ENCODE measurements at regions not wholly inside any gene's neighbourhood (a gene's known extent, or its start where the extent isn't known, plus 50 kb on each side); places are given as distances from the start of the nearest gene placed in this dataset.
"Not testable (repeated sequence)": the region's sequence is repeated elsewhere in the genome, so short reads cannot be mapped to it uniquely, and the experiment has no call there.

DNA sequence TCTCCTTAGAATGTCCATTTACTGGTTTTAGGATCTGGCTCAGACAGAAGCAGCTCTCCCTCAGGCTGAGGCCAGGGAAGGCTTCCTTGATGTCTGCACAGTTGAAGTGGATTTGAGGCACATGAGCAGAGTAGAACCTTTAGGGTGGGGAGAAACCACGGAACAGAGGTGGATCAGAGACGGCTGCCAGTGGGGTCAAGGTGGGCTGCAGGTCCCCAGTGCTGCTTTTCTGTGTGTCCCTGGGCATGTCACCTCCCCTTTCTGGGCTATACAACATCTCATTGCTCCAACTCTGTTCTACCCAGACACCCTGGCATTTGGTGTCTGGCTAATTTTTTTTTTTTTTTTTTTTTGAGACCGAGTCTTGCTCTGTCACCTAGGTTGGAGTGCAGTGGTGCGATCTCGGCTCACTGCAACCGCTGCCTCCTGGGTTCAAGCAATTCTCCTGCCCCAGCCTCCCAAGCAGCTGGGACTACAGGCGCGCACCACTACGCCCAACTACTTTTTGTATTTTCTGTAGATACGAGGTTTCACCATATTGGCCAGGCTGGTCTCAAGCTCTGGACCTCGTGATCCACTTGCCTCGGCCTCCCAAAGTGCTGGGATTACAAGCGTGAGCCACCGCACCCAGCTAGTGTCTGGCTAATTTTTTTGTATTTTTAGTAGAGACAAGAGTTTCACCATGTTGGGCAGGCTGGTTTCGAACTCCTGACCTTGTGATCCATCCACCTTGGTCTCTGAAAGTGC, 73.3 kb upstream of the THOC3 start:
- TF ChIP-seq JDP2 (CRISPR knock-in tag; IDR thresholded peaks at IDR 0.05; ENCODE audit: borderline replicate concordance); SNAPC4 (CRISPR knock-in tag; IDR thresholded peaks at IDR 0.05); CBX1 (IDR thresholded peaks at IDR 0.05; ENCODE audit: low read depth): not testable (repeated sequence)

Data from HepG2 (cell line).